GM10248 (cell line): ENCODE measurements at regions not wholly inside any gene's neighbourhood (a gene's known extent, or its start where the extent isn't known, plus 50 kb on each side); places are given as distances from the start of the nearest gene placed in this dataset.

Source experiments
- CTCF ChIA-PET: fragments of 300-600 bp; sonication (Branson Sonifier 250); formaldehyde crosslinking; extraction: SDS; loops from one replicate; lab custom pipeline; 2021; ENCODE audit warnings: antibody characterized with exemption; lab: Yijun Ruan, JAX
- POLR2A ChIA-PET: fragments of 350-650 bp; sonication (Branson Sonifier 250); formaldehyde crosslinking; extraction: SDS; loops from one replicate; lab custom pipeline; 2020; ENCODE audit warnings: antibody characterized with exemption; lab: Yijun Ruan, JAX
- DNase-seq: peaks from one replicate; pipeline ENCODE4 v3.0.0; 2012; ENCODE audit errors: extremely low spot score
- TF ChIP-seq, protein P1 (sequence below): IDR thresholded peaks from 2 replicates; pipeline ENCODE4 v1.5.1; 2012; ENCODE audit warnings: mild to moderate bottlenecking, low read depth; ENCODE audit errors: extremely low read depth, missing control alignments, control extremely low read depth

DNA sequence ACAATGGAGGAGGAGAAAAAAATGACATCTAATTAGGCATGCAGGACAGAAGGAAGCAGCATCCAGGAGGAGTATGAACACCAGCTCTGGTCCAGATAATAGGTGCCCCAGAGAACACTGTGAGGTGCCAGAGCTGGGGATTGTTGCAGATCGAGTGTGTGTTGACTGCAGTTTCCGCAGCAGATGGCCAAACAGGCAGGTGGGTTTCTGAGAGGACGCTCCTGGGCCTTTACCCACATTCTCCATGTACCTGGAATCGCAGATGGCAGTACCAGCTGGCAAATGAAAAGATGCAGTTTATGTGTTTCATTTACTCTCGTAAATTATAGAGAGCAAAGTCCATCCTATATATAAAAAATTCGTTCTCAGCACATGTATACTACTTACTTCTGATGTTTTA, 182.2 kb upstream of the ISL1 start:
- no peak for DNase-seq
- ChIA-PET POLR2A (no interaction called here), CTCF (no interaction called here)
- TF ChIP-seq, protein P1, sequence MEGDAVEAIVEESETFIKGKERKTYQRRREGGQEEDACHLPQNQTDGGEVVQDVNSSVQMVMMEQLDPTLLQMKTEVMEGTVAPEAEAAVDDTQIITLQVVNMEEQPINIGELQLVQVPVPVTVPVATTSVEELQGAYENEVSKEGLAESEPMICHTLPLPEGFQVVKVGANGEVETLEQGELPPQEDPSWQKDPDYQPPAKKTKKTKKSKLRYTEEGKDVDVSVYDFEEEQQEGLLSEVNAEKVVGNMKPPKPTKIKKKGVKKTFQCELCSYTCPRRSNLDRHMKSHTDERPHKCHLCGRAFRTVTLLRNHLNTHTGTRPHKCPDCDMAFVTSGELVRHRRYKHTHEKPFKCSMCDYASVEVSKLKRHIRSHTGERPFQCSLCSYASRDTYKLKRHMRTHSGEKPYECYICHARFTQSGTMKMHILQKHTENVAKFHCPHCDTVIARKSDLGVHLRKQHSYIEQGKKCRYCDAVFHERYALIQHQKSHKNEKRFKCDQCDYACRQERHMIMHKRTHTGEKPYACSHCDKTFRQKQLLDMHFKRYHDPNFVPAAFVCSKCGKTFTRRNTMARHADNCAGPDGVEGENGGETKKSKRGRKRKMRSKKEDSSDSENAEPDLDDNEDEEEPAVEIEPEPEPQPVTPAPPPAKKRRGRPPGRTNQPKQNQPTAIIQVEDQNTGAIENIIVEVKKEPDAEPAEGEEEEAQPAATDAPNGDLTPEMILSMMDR = no peak

DNA sequence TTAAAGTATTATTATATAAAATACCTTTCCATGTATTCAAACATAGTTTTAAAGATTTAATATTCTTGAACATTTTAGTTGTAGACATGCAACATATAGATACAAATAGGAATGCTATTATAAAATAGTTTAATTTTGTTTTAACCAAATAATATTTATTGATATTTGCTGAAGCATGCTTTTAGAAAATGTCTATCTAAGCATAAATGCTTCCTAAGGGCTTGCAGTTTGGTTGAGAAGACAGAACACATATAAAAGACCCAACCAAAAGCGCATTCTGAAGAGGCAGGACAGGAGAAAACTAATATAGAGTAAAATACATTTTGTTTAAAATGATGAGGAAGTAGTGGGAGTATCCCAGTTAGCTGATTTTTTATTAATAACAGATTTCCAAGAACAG, 181.5 kb upstream of the ISL1 start:
- DNase-seq = no peak
- POLR2A ChIA-PET = no interaction called here
- CTCF ChIA-PET = no interaction called here
- TF ChIP-seq, protein P1 = no peak

DNA sequence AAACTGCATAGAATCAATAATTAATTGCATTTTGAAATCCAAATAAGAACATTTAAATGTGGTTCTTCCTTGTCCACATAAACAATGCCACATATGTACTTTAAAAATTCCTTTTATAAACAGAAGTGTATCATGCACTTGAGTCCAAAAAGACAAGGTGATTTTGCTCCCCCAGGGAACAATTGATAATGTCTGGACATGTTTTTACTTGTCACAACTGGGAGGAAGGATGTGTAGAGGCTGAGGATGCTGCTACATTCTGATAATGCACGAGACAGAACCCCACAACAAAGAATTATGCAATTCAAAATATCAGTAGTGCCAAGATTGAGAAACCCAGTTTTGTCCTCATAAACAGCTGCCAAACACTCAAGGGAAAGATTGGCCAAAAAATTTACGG, 181.1 kb upstream of the ISL1 start:
- TF ChIP-seq, protein P1 = no peak
- no peak for DNase-seq
- ChIA-PET CTCF (no interaction called here), POLR2A (no interaction called here)

DNA sequence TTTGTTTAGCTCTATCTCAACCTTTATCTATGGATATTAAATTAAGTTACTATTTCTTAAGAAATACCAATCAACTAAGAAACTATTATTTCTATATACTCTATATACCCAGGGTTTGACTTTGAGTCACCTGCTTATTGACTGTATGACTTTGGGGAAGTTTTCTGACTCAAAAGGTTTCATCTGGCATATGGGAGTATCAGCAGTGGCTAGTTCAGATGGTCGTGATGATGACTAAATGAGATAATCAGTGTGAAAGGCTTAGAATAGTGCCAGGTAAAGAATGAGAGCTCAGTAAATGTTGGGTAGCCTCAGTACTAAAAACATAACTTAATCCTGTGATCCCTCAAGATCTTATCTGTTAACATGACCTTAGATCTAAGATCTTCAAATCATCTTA, 179.7 kb upstream of the ISL1 start:
- POLR2A ChIA-PET = no interaction called here
- CTCF ChIA-PET = no interaction called here
- TF ChIP-seq, protein P1 = no peak
- DNase-seq = no peak

DNA sequence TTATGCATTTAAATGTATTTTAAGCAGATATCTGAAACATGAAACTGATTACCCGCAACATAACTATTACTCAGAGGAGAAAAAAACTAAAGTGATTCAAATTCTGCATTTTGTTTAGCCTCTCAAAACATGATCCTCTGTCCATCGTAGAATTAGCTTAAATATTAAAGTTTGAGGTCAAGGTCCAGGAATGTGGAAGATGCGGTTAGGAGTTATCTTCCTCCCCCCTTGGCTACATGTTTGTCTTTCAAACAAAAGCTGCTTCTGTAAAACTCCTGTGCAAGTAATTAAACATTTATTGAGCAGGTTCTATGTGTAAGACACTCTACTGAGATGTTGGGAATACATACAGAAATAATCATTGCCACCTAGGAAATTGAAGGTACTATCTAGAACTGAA, 175.0 kb upstream of the ISL1 start:
- ChIA-PET POLR2A (no interaction called here), CTCF (no interaction called here)
- TF ChIP-seq, protein P1 = no peak
- no peak for DNase-seq

DNA sequence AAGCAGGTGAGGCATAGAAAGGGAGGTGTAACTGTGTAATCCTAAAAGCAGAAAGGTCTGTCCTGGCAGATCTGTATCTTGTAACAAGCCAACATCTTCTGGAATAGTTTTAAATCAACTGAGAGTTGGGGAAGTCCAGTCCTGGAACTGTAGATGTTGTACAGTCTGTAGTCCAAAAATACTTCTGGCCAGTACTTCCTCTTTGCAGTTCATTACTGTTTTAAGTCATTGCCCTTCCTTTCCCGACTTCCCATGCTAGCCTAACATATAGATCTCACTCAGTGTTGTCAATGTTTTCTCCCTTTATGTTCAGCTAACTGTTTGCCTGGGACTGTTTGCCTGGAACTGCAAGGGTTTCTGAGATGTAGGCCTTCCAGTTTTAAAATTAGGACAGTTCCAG, 168.5 kb upstream of the ISL1 start:
- TF ChIP-seq, protein P1 = no peak
- DNase-seq = no peak
- ChIA-PET CTCF (no interaction called here), POLR2A (no interaction called here)
